Superior temporal gyrus (tissue), 1 donor: ENCODE measurements at regions not wholly inside any gene's neighbourhood (a gene's known extent, or its start where the extent isn't known, plus 50 kb on each side); places are given as distances from the start of the nearest gene placed in this dataset.

Experiments
- DNase-seq: peaks from one replicate; pipeline ENCODE4 v3.0.0-alpha.2; 2016; ENCODE audit errors: extremely low spot score

GRCh38 chr22:49183208-49183825 lies 644.4 kb downstream of the BRD1 start:
- no peak for DNase-seq

- no peak for DNase-seq
Observed at GRCh38 chr22:49182416-49182815, 645.3 kb downstream of the BRD1 start.

DNA sequence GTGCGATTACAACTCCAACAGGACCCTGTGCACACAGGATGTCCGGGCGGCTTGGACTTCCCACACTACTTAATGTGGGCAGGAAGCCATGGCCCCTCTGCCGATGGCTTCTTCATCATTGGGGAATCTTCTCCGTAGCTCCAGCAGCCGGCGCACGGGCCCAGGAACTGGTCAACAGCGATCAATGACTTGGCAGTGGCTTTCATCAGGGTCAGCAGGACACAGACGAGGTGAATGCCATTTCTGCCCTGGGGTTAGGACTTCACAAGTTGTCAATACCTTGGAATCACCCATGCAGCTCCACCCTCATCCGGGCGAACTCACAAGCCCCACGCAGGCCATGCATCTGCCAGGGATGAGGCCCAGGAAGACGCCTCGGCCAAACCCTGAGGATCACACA lies 645.7 kb downstream of the BRD1 start:
- DNase-seq = no peak

- DNase-seq = no peak
Observed at GRCh38 chr22:49181431-49181830, 646.2 kb downstream of the BRD1 start.

DNA sequence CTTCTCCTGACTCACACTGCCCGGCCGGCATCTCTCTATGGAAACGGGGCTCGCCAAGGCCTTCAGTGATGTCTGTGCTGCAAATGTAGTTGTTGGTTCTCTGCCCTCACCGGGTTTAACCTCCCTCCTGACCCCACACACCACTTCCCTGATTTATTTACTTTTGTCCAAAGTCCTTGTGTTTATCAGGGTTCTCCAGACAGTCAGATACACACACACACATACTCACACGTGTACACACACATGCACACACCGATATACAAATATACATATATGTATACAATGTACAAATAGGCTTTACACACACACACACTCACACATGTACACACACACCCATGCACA lies 647.0 kb downstream of the BRD1 start:
- no peak for DNase-seq

GRCh38 chr22:49179886-49180682 lies 647.6 kb downstream of the BRD1 start:
- no peak for DNase-seq

DNA sequence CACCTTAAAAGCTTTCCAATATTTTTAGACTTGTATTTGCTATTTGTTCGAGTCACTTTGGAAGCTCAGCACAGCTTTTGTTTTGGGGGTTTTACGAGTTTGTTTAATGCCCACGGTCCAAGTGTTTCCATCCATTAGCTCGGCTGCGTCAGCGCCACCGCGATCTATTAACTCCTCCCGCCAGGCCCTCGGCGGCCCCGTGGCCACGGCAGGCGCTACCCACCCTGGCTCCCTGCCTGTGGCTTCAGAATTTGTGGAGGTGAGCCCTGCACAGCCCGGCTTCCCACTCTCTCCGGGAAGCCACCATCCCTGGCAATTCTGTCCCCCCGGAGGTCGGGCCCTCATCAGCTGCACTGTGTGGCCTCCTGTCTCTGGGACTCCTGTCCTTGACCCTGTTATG lies 648.5 kb downstream of the BRD1 start:
- no peak for DNase-seq

GRCh38 chr22:49178246-49179005 lies 649.2 kb downstream of the BRD1 start:
- no peak for DNase-seq

- no peak for DNase-seq
Observed at GRCh38 chr22:49177666-49178065, 650.0 kb downstream of the BRD1 start.

- no peak for DNase-seq
Observed at GRCh38 chr22:49176956-49177355, 650.7 kb downstream of the BRD1 start.

- DNase-seq = no peak
Observed at GRCh38 chr22:49170053-49170452, 657.6 kb downstream of the BRD1 start.

GRCh38 chr22:49169074-49169744 lies 658.5 kb downstream of the BRD1 start:
- no peak for DNase-seq

DNA sequence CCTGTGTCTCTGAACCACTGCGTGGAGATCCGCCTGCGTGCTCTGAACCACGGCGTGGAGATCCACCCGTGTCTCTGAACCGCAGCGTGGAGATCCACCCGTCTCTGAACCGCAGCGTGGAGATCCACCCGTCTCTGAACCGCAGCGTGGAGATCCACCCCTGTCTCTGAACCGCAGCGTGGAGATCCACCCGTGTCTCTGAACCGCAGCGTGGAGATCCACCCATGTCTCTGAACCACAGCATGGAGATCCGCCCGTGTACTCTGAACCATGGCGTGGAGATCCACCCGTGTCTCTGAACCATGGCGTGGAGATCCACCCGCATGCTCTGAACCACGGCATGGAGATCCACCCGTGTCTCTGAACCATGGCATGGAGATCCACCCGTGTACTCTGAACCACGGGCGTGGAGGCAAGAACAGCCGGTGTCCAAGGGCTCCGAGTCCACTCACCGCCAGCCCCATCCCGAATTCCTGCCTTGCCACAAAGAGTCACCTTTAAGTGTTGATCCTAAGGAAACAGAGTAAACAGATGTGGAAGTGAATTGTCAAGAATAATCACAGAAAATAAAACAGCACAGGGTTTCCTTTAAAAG lies 659.4 kb downstream of the BRD1 start:
- DNase-seq = no peak

DNA sequence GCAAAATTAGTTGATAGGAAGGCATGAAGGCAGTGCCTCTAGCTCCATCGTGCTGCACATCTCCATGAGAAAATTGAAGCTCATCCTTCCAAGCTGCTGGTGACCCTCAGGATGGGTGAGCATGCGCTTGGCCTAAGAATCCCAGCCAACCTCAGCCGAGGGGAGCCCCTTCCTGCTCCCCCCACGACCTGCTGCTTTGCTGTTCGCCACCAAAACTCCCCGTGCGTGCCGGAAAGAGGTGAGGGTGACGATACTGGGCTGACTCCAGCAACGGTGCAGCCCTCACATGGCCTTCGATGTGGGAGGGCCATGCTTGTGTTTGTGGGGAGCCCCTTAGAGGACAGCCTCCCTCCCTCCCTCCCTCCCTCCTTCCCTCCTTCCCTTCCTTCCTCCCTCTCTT lies 660.9 kb downstream of the BRD1 start:
- no peak for DNase-seq

DNA sequence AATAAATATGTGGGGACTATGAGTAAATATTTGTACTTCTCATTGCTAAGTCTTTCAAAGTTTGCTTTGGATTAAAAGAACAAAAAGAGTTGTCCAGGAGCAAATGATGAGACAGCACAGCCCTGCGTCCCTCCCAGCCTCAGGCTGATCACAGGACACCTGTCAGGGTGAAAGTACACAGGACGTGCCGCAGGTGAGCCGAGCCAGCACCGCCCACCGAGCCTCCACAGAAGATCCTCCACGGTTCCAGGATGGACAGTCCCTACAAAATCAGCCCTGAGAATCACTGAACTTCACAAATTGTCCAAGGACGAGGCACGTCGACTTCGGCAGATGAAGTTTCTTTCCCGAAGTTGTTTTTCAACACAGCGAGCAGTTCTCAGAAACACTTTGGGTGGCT lies 661.5 kb downstream of the BRD1 start:
- DNase-seq = no peak

DNA sequence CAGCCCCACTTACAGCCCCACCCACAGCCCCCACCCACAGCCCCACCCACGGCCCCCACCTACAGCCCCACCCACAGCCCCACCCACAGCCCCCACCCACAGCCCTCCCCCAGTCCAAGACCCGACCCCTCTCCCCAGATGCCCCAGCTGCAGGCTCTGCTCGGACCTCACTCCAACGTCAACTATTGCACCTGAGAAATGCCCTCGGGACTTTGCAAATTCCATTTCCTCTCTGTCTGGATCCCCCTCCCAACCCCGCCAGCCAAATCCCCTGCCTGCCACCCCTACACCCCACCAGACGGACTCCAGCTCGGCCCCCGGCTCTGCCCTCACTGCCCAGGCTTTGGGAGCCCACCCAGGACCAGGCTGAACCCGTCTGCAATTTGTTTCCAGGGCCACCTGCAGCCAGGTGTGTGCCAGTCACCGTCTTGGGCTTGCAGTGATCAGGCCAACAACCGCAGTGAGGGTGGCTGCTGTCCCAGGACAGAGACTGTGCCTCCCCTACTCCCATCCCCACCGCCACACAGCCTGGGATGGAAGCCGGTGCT lies 662.8 kb downstream of the BRD1 start:
- DNase-seq = no peak

DNA sequence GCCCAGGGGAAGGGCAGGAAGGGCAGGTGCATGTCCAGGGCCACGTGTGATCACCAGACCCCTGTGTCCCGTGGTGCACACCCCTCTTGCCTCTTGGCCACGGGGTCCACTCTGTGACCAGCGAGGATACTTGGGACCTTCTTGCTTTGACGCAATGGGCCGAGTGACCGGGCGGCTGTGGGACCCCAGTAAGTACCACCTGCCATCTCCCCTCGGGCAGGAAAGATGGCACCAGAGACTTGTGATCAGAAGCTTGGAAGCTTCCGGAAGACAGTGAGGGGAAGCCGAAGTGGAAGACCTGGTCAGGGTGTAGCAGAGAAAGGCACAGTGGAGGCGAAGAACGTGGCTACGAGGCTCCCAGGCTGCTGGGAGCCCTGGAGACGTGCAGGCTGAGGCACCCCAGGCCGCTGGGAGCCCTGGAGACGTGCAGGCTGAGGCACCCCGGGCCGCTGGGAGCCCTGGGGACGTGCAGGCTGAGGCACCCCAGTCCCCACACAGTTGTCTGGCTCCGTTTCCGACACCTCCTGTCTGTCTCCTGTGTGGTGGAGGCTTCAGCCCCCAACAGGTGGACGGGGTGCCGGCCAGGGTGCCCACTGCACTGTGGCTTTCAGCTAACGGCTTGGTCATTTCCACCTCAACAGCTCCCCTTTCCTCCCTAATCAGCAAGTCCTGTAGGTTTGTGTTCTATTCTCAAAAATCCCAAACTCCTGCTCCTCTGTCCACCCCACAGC lies 663.5 kb downstream of the BRD1 start:
- no peak for DNase-seq

- no peak for DNase-seq
Observed at GRCh38 chr22:49163258-49163959, 664.3 kb downstream of the BRD1 start.

DNA sequence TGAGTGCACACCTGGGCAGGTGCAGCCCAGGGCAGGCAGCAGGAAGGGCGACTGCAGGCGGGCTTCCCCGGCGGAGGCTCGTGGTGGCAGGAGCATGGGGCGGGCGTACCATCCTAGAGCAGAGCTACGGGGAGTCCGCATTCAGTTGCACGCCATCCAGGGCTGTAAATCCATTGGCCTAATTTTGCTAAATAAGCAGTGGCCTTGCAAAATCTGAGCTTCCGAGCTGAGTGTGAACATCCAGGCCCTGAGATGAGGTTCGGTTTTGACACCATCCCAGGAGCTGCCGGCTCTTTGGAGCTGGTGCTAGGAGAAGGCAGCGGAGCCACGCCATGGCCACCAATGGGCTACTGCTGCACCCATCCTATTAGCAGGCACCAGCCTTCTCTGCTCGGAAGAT lies 664.8 kb downstream of the BRD1 start:
- no peak for DNase-seq
